ENCODE measurements at regions not wholly inside any gene's neighbourhood (a gene's known extent, or its start where the extent isn't known, plus 50 kb on each side); places are given as distances from the start of the nearest gene placed in this dataset.
A peak's percentile ranks its signal among the peaks of the same experiment; 100 is the strongest.

- Histone ChIP-seq H3K36me3 (ENCODE audit: insufficient read depth, low read length) (no peaks in the 10 kb centered on the region), H3K4me3 (ENCODE audit: low read length) (no peak overlapping the region), H3K27me3 (ENCODE audit: control insufficient read depth in 1 of 2, insufficient read depth in 2 of 2, low read length in 2 of 2) (peaks cover 14 to 20% of the 10 kb centered on the region in 2 experiments), H3K4me1 (ENCODE audit: insufficient read depth, low read length) (peaks cover 13% of the 10 kb centered on the region), H3K27ac (ENCODE audit: low read depth in 1 of 2, low read length in 2 of 2) (no peak overlapping the region), H3K9me3 (ENCODE audit: control insufficient read depth in 1 of 2, insufficient read depth in 1 of 2, low read length in 2 of 2) (peaks cover 0 to 11% of the 10 kb centered on the region in 2 experiments)
- H3K4me3 Mint-ChIP-seq, result peak overlapping the region; percentile 89
- ATAC-seq (ENCODE audit: poor library complexity) (no peak), DNase-seq (no peak)
- H3K27ac Mint-ChIP-seq, result no peak overlapping the region
- ChIA-PET CTCF (no interaction called here), POLR2A (interaction anchor here (1.3 kb wide), 1 partner anchor 103 kb away, joined by 6 read pairs; the partner anchor contains the start of gene CDK20)
- H3K27me3 Mint-ChIP-seq, result peaks cover 54% of the 10 kb centered on the region
- no peaks in the 10 kb centered on the region for H3K36me3 Mint-ChIP-seq (ENCODE audit: low read depth)
- peaks cover 9% of the 10 kb centered on the region for H3K4me1 Mint-ChIP-seq (ENCODE audit: low read depth)
- TF ChIP-seq CTCF (IDR thresholded peaks at IDR 0.05), result no peak
- intact Hi-C loops (cut with DNase I, micrococcal nuclease), result no loop called here
- H3K9me3 Mint-ChIP-seq, result no peaks in the 10 kb centered on the region
Observed at GRCh38 chr9:88077071-88077617, 61.1 kb downstream of the SPATA31C2 start.

- intact Hi-C loops (cut with DNase I, micrococcal nuclease), result no loop called here
- Histone ChIP-seq H3K36me3 (ENCODE audit: insufficient read depth, low read length) (no peaks in the 10 kb centered on the region), H3K4me3 (ENCODE audit: low read length) (peak overlapping the region; percentile 50), H3K27ac (ENCODE audit: low read depth in 1 of 2, low read length in 2 of 2) (no peak overlapping the region), H3K9me3 (ENCODE audit: control insufficient read depth in 1 of 2, insufficient read depth in 1 of 2, low read length in 2 of 2) (peaks cover 0 to 7% of the 10 kb centered on the region in 2 experiments), H3K4me1 (ENCODE audit: insufficient read depth, low read length) (peaks cover 13% of the 10 kb centered on the region), H3K27me3 (ENCODE audit: control insufficient read depth in 1 of 2, insufficient read depth in 2 of 2, low read length in 2 of 2) (peaks cover 14 to 20% of the 10 kb centered on the region in 2 experiments)
- POLR2A ChIA-PET, result interaction anchor here (1.3 kb wide), 1 partner anchor 102 kb away, joined by 6 read pairs; the partner anchor contains the start of gene CDK20
- TF ChIP-seq CTCF (IDR thresholded peaks at IDR 0.05), result no peak
- H3K36me3 Mint-ChIP-seq (ENCODE audit: low read depth), result no peaks in the 10 kb centered on the region
- peak in 9 of 14 experiments; percentile 3 to 56 (median 18) for DNase-seq
- CTCF ChIA-PET, result no interaction called here
- no peaks in the 10 kb centered on the region for H3K9me3 Mint-ChIP-seq
- H3K4me3 Mint-ChIP-seq, result peak overlapping the region; percentile 89
- peaks cover 60% of the 10 kb centered on the region for H3K27me3 Mint-ChIP-seq
- no peak overlapping the region for H3K27ac Mint-ChIP-seq
- ATAC-seq (ENCODE audit: poor library complexity), result peak; percentile 44
- peaks cover 9% of the 10 kb centered on the region for H3K4me1 Mint-ChIP-seq (ENCODE audit: low read depth)
Observed at GRCh38 chr9:88076286-88077070, 61.8 kb downstream of the SPATA31C2 start.

- no peak overlapping the region for H3K27ac ChIP-seq (ENCODE audit: low read depth in 1 of 2, low read length in 2 of 2)
- ChIA-PET CTCF (no interaction called here), POLR2A (interaction anchor here (1.3 kb wide), 1 partner anchor 102 kb away, joined by 6 read pairs; the partner anchor contains the start of gene CDK20)
- H3K27me3 ChIP-seq (ENCODE audit: control insufficient read depth in 1 of 2, insufficient read depth in 2 of 2, low read length in 2 of 2), result peaks cover 14 to 20% of the 10 kb centered on the region in 2 experiments
- Mint-ChIP-seq H3K27me3 (peaks cover 66% of the 10 kb centered on the region), H3K4me1 (ENCODE audit: low read depth) (peaks cover 9% of the 10 kb centered on the region), H3K27ac (no peak overlapping the region), H3K4me3 (peak overlapping the region; percentile 79), H3K36me3 (ENCODE audit: low read depth) (no peaks in the 10 kb centered on the region), H3K9me3 (no peaks in the 10 kb centered on the region)
- ATAC-seq (ENCODE audit: poor library complexity), result no peak
- intact Hi-C loops (cut with DNase I, micrococcal nuclease), result no loop called here
- H3K9me3 ChIP-seq (ENCODE audit: control insufficient read depth in 1 of 2, insufficient read depth in 1 of 2, low read length in 2 of 2), result peaks cover 0 to 7% of the 10 kb centered on the region in 2 experiments
- no peaks in the 10 kb centered on the region for H3K36me3 ChIP-seq (ENCODE audit: insufficient read depth, low read length)
- H3K4me3 ChIP-seq (ENCODE audit: low read length), result peak overlapping the region; percentile 50
- no peak for DNase-seq
- TF ChIP-seq CTCF (IDR thresholded peaks at IDR 0.05), result no peak
- H3K4me1 ChIP-seq (ENCODE audit: insufficient read depth, low read length), result peaks cover 13% of the 10 kb centered on the region
Observed at GRCh38 chr9:88075966-88076285, 62.3 kb downstream of the SPATA31C2 start.

All from CD4-positive, alpha-beta T cell (primary cell).